ENCODE measurements at regions not wholly inside any gene's neighbourhood (a gene's known extent, or its start where the extent isn't known, plus 50 kb on each side); places are given as distances from the start of the nearest gene placed in this dataset.
"Not testable (repeated sequence)": the region's sequence is repeated elsewhere in the genome, so short reads cannot be mapped to it uniquely, and the experiment has no call there.

DNA sequence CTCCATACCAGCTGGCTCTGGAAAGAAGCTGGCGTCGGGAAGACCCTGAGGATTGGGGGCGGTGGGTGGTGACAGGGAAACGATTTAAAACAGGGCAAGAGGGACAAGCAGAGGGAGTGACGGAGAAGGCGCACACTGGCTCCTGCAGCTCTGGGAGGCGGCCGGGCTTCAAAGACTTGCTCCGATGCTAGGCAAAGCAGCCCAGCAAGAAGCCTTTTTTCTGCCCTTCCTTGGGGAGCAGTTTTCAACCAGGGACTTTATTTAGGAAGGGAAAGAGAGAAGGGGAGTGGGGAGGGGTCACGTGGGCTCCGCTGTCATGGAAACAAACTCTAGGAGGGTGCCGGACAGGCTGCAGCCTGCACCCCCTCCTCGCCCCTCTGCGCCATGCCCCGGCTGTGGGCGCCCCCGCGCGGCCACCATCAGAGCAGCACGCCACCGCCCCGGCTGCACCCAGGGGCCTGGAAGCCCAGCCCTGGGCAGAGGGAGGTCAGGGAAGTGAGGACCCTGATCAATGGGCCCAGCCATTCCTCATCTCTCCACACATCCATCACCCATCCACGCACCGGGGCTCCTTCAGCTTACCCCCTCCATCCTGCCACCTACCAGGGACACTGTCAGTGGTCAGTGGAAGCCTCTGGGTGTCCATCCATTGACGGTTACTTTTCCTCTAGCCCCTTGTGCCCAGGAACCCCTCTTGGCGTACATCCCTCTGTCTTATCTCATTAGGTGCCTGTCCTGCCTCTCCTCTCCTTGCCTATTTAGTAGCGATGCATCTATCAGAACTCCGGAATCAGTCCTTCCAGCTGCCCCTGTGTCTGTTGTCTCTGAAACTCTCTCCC, 66.6 kb upstream of the CCDC167 start:
- Histone ChIP-seq H3K36me3 (replicated peaks in 1 of 2; ENCODE audit: control insufficient read depth in 1 of 2, insufficient read depth in 2 of 2, low read length in 2 of 2) (no peaks in the 10 kb centered on the region), H3K4me3 (replicated peaks in 1 of 3; ENCODE audit: low read depth in 2 of 3, low read length in 3 of 3) (no peak overlapping the region), H3K4me2 (replicated peaks; ENCODE audit: extremely low read depth, low read length, poor library complexity, severe bottlenecking) (peak overlapping the region; percentile 17), H3K9me3 (replicated peaks in 1 of 2; ENCODE audit: control insufficient read depth in 1 of 2, insufficient read depth in 1 of 2, low read length in 2 of 2) (no peaks in the 10 kb centered on the region), H3K27me3 (ENCODE audit: control insufficient read depth in 2 of 2, insufficient read depth in 2 of 2, low read length in 2 of 2) (peaks cover 12% of the 10 kb centered on the region in 2 donors), H3K27ac (ENCODE audit: low read depth in 1 of 2, low read length in 2 of 2) (no peak overlapping the region), H3K9ac (ENCODE audit: insufficient read depth, low read length, poor library complexity, severe bottlenecking) (no peak overlapping the region), H3K79me2 (ENCODE audit: insufficient read depth, low read length) (no peaks in the 10 kb centered on the region), H3K4me1 (ENCODE audit: control insufficient read depth in 1 of 2, insufficient read depth in 2 of 2, low read length in 2 of 2) (peaks cover 0 to 6% of the 10 kb centered on the region in 2 donors), H2AFZ (ENCODE audit: insufficient read depth, low read depth, low read length, poor library complexity, severe bottlenecking) (peak overlapping the region; percentile 23), H4K20me1 (ENCODE audit: insufficient read depth, low read length) (no peaks in the 10 kb centered on the region)
- Mint-ChIP-seq H3K4me3 (peak overlapping the region in 1 of 2 donors; percentile 63), H3K36me3 (no peaks in the 10 kb centered on the region), H3K27ac (no peak overlapping the region), H3K9me3 (peaks cover 0 to 2% (median 0%) of the 10 kb centered on the region in 7 donors), H3K4me1 (peaks cover 5% of the 10 kb centered on the region), H3K27me3 (ENCODE audit: low read depth in 3 of 3) (peaks cover 26 to 53% (median 39%) of the 10 kb centered on the region in 3 donors)
- 24% methylated on average over 23 of the region's 28 CpGs for WGBS (ENCODE audit: insufficient coverage)
- DNase-seq = peak in 1 of 3 donors; percentile 29
- TF ChIP-seq CTCF (IDR thresholded peaks at IDR 0.05) = peak; percentile 87
- intact Hi-C loops (cut with micrococcal nuclease) = loop anchor here in 1 of 2 donors (10.0 kb wide), 1 partner anchor 242 kb away; no protein-coding TSS in a partner anchor

- peak overlapping the region in 1 of 2 donors; percentile 63 for H3K4me3 Mint-ChIP-seq
- peaks cover 0 to 3% (median 2%) of the 10 kb centered on the region in 7 donors for H3K9me3 Mint-ChIP-seq
- DNase-seq = no peak
- Histone ChIP-seq H4K20me1 (ENCODE audit: insufficient read depth, low read length) (no peaks in the 10 kb centered on the region), H3K4me1 (ENCODE audit: control insufficient read depth in 1 of 2, insufficient read depth in 2 of 2, low read length in 2 of 2) (peaks cover 0 to 6% of the 10 kb centered on the region in 2 donors), H3K9ac (ENCODE audit: insufficient read depth, low read length, poor library complexity, severe bottlenecking) (no peak overlapping the region), H3K27me3 (ENCODE audit: control insufficient read depth in 2 of 2, insufficient read depth in 2 of 2, low read length in 2 of 2) (peaks cover 12 to 18% of the 10 kb centered on the region in 2 donors), H3K9me3 (replicated peaks in 1 of 2; ENCODE audit: control insufficient read depth in 1 of 2, insufficient read depth in 1 of 2, low read length in 2 of 2) (no peaks in the 10 kb centered on the region), H3K36me3 (replicated peaks in 1 of 2; ENCODE audit: control insufficient read depth in 1 of 2, insufficient read depth in 2 of 2, low read length in 2 of 2) (no peaks in the 10 kb centered on the region), H3K4me3 (replicated peaks in 1 of 3; ENCODE audit: low read depth in 2 of 3, low read length in 3 of 3) (no peak overlapping the region), H3K27ac (ENCODE audit: low read depth in 1 of 2, low read length in 2 of 2) (no peak overlapping the region), H3K4me2 (replicated peaks; ENCODE audit: extremely low read depth, low read length, poor library complexity, severe bottlenecking) (no peak overlapping the region), H2AFZ (ENCODE audit: insufficient read depth, low read depth, low read length, poor library complexity, severe bottlenecking) (peak overlapping the region; percentile 23), H3K79me2 (ENCODE audit: insufficient read depth, low read length) (no peaks in the 10 kb centered on the region)
- 41% methylated on average over 8 of the region's 17 CpGs for WGBS (ENCODE audit: insufficient coverage)
- intact Hi-C loops (cut with micrococcal nuclease) = loop anchor here in 1 of 2 donors (10.0 kb wide), 1 partner anchor 241 kb away; no protein-coding TSS in a partner anchor
- H3K27me3 Mint-ChIP-seq (ENCODE audit: low read depth in 3 of 3) = peaks cover 23 to 53% (median 38%) of the 10 kb centered on the region in 3 donors
- H3K27ac Mint-ChIP-seq = no peak overlapping the region
- peaks cover 5% of the 10 kb centered on the region for H3K4me1 Mint-ChIP-seq
- no peak for TF ChIP-seq CTCF (IDR thresholded peaks at IDR 0.05)
- no peaks in the 10 kb centered on the region for H3K36me3 Mint-ChIP-seq
Observed at GRCh38 chr6:37565267-37566110, 65.8 kb upstream of the CCDC167 start.

DNA sequence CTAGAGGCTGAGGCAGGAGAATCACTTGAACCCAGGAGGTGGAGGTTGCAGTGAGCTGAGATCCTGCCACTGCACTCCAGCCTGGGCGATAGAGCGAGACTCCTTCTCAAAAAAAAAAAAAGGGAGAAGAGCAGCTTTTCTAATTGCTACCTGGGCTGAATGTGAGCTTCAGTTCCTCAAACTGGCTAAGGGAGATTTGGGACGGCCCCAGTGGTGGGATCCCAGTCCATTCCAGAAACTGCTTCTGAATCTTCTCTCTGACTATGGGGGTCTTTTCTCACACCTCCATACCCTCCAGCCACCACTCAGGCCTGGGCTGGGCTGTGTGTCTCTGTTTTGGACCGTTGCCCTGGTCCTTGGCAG, 63.2 kb upstream of the CCDC167 start:
- H3K9me3 Mint-ChIP-seq; DNase-seq; H3K36me3 ChIP-seq (replicated peaks in 1 of 2; ENCODE audit: control insufficient read depth in 1 of 2, insufficient read depth in 2 of 2, low read length in 2 of 2); H3K27ac ChIP-seq (ENCODE audit: low read depth in 1 of 2, low read length in 2 of 2); H3K4me1 Mint-ChIP-seq; H4K20me1 ChIP-seq (ENCODE audit: insufficient read depth, low read length); H2AFZ ChIP-seq (ENCODE audit: insufficient read depth, low read depth, low read length, poor library complexity, severe bottlenecking); H3K9ac ChIP-seq (ENCODE audit: insufficient read depth, low read length, poor library complexity, severe bottlenecking); H3K27ac Mint-ChIP-seq; H3K36me3 Mint-ChIP-seq; H3K4me1 ChIP-seq (ENCODE audit: control insufficient read depth in 1 of 2, insufficient read depth in 2 of 2, low read length in 2 of 2); H3K4me3 Mint-ChIP-seq; H3K4me2 ChIP-seq (replicated peaks; ENCODE audit: extremely low read depth, low read length, poor library complexity, severe bottlenecking); H3K4me3 ChIP-seq (replicated peaks in 1 of 3; ENCODE audit: low read depth in 2 of 3, low read length in 3 of 3); H3K9me3 ChIP-seq (replicated peaks in 1 of 2; ENCODE audit: control insufficient read depth in 1 of 2, insufficient read depth in 1 of 2, low read length in 2 of 2); H3K79me2 ChIP-seq (ENCODE audit: insufficient read depth, low read length): not testable (repeated sequence)
- 100% methylated on average over 1 of the region's 4 CpGs for WGBS (ENCODE audit: insufficient coverage)
- H3K27me3 ChIP-seq (ENCODE audit: control insufficient read depth in 2 of 2, insufficient read depth in 2 of 2, low read length in 2 of 2) = peaks cover 12 to 22% of the 10 kb centered on the region in 2 donors
- H3K27me3 Mint-ChIP-seq (ENCODE audit: low read depth in 3 of 3) = peaks cover 38 to 60% (median 40%) of the 10 kb centered on the region in 3 donors
- intact Hi-C loops (cut with micrococcal nuclease) = loop anchor here in 1 of 2 donors (10.0 kb wide), 1 partner anchor 238 kb away; no protein-coding TSS in a partner anchor
